Globus pallidus (tissue), 1 donor: ENCODE measurements at regions not wholly inside any gene's neighbourhood (a gene's known extent, or its start where the extent isn't known, plus 50 kb on each side); places are given as distances from the start of the nearest gene placed in this dataset.

ENCODE experiments used
- DNase-seq: peaks from one replicate; pipeline ENCODE4 v3.0.0-alpha.2; 2015; ENCODE audit warnings: low spot score

DNA sequence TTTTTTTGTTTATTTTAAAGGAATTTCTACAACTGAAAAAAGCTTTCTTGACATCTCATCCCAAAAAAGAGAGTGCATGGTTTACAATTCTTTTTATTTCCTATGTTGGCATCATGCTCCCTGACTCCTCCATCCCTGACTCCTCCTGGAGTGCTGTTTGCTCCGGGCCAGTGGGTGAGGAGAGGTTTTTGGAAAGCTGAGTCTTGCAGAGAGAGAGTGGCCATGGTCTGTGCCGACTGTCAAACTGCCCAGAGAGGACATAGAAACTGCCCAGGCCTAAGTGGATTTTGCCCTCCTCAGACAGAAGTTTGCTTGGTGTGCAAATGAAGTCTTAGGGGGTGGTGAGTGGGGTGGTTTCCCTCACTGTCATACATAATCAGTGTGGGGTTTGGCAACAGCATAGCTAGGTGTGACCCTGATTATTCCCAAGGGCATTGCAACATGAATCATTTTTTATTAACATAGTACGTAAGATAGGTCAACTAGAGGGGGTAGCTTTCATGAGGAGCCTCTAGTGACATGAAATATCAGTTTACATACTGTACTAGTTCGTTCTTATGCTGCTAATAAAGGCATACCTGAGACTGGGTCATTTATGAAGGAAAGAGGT lies 179.8 kb upstream of the UBL3 start:
- DNase-seq = no peak

DNA sequence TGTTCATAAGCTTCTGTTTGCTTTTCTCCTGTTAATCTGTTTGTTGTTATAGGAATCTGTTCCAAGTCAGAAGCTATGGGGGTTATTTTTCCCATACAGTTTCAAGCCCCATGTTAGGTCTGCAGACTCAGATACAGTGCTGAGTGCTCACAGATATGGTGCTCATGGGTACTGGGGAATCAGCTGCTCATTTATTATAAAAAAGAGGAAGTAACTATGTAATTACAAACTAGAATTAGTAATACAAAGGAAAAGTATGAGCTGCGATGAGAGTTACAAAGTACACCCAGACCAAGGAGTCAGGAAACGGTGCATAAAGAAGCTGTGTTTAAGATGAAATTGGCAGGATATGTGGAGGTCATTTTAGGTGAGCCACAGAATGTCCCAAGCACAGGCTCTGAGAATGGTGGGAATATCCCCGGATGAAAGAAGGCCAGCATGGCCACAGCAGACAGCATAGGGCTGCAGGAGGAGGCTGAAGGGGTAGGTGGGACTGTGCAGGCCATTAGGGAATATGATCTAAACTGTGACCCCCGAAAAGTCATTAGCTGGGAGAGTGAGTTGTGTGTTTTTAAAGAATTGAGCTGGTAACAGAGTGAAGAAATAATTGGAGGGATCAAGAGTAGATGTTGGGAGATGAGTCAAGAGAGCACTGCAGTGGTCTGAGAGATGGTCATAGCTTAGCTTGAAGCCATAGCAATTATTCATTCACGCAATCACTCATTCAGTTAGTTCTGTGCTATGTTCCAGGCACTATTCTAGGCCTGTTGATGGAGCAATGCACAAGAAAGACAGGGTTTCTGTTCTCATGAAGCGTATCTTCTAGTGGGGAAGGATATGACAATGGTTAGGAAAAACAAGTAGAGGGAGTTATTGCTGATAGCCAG lies 177.4 kb upstream of the UBL3 start:
- DNase-seq = no peak

DNA sequence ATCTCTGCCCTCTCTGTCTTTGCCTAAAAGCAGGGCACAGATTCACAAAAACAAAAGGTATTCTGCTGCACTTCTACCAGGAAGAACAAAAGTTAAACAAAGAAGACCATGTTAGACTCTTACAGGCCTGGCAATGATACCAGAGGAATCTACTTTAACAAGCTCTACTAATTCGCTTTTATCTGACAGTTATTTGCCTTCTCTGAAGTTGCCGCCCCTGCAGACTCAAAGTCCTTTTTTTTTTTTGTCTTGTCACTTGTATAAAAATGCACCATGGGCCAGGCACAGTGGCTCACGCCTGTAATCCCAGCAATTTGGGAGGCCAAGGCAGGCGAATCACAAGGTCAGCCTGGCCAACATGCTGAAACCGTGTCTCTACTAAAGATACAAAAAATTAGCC lies 176.5 kb upstream of the UBL3 start:
- DNase-seq = no peak

DNA sequence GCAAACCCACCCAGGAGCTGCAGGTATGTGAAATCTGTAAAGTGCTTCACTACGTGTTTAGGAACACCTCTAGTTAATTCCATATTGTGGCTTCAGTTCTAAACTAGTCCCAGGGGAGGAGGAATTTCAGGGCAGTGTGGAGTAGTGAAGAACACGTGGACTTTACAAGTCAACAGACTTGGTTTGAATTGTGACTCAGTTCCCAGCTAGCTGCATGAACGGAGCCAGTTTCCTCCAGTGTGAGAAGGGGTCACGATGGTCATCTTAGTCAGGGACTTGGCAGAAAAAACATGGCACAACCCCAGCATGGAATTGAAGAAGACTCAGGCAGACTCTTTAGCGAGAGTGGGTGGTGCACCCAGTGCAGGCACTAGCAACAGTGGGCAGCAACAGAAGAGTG lies 175.7 kb upstream of the UBL3 start:
- no peak for DNase-seq

- DNase-seq = no peak
Observed at GRCh38 chr13:30025351-30025750, 174.9 kb upstream of the UBL3 start.

DNA sequence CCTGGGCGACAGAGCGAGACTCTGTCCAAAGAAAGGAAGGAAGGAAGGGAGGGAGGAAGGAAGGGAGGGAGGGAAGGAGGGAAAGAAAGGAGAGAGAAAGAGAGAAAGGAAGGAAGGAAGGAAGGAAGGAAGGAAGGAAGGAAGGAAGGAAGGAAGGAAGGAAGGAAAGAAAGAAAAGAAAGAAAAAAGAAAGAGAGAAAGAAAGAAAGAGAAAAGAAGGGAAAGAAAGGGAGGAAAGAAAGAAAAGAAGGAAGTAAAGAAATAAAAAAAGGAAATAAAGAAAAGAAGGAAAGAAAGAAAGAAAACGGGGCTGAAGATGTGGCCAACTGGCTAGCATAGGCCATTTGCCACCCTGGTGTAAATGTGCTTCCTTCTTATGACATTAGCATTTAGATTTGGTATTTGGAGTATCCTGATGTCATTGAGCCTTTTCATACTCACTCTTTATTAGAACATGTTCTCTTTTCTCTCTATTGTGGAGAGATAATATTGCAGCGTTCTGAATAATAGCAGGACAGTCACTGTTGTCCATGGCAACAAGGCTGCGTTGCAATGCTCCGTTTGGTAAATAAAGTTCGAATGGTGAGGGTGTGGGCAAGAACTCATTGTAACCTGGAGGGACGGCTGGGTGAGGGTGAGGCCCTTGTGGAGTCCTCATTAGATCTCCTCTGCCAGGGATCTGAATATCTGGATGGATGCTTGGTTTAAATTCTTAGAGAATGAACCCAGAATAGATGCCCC lies 173.9 kb upstream of the UBL3 start:
- DNase-seq = no peak

DNA sequence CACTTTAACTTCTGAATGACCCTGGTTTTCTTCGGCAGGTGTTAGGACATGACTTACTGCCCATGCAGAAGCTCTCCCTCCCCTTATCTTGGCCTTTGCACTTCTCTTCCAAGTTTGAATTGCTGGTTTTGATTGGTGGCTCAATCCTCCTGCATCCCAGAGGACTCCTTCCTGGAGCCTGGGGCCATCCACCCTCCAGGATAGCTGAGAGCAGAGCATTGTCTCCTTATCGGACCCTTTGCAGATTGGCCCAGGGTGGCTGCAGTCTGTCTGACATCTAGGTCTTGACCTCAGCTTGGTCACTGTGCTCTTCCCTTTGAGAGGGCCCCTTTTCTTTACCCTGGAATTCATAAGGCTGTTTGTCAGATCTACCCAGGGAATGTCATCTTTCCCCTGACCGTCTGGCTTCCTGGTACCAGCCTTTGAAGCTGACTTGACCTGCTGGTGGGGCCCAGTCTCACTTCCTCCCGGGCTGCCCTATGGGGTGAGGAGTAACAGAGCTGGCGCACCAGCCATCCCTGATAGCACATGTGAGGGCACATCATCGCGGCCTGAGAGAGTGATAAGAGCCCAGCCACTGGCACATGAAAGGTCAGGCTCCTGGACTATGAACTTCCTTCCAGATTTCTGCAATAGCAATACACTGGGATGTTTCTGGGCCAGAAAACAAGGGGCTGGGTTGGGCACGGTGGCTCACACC lies 172.9 kb upstream of the UBL3 start:
- no peak for DNase-seq

GRCh38 chr13:30022796-30023195 lies 172.4 kb upstream of the UBL3 start:
- no peak for DNase-seq

- no peak for DNase-seq
Observed at GRCh38 chr13:30022256-30022655, 171.8 kb upstream of the UBL3 start.

DNA sequence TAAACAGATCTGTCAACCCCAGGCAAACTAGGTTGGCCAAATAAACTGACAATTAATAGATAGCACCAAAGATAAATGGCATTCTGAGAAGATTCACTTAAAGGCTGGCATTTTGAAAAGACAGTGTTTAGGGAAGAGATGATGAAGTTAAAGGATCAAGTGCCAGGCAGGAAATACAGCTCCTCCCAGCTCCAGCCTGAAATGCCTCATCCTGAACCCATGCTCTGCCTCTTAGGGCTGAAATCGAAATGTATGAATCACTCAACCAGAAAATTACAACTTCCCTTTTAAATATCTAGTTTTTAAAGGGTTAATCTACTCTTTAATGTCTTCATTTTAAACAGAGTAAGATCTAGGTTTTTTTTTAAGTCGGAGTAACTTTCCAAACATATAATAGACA lies 171.2 kb upstream of the UBL3 start:
- DNase-seq = no peak

- DNase-seq = no peak
Observed at GRCh38 chr13:30020726-30021312, 170.4 kb upstream of the UBL3 start.

DNA sequence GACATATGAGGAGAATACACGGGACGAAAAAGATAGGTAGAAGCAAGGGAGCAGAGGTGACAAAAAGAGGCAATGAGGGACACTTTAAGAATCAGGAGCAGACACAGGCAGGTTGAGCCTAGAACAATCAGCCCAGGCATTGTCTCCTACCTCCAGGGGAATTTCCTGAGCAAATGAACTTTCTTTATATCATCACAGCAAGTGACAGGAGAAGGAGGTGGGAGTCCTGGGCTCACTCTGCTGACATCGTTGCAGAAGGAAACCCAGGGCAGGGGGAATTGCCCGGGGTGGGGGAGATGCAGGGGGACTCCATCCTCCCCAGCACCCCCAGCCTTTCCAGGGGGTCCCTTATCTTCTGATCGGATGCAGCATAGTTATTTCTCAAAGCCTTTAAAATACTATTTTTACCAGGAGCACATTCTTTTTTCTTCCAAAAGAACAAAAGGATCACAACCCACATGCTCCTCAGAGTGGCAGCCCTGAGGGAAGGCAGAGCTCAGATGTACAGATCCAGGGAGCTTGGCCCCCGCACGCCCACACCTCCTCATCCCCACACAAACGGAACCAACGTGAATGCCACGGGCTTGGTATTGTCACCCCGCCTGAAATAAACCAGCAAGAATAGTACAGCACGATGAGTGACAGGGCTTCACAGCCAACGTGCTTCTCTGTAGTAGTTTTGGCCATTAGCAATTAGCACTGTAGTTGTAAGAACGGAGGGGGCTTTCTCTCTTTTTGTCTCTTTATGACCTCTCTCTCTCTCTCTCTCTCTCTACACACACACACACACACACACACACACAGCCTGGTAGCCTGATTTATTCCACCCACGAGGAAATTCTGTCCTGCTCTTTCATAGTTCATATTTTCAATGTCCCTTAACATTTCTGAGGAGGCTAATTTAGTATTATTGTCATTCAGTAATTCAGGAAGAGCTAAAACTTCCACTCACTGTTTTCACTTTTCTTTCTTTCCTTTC lies 169.5 kb upstream of the UBL3 start:
- DNase-seq = no peak

DNA sequence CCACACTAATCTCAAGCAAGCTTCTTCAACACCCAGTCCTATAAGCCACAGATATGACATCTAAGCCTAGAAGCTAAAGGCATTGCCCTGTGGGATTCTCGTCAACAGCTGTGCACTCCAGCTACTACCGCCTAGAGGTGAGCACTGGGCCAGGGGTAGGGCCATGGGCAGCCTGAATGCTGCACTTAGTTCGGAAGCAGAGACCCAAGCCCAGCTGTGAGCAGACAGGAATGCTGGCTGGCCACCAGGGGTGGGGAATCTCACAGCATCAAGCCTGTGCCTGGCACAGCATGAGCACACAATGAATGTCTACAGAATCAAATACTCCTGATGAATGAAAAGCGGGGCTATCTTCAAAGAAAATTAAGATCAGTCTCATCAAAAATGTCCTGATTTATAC lies 167.5 kb upstream of the UBL3 start:
- peak; percentile 41 for DNase-seq

- DNase-seq = no peak
Observed at GRCh38 chr13:30016398-30016797, 166.0 kb upstream of the UBL3 start.

DNA sequence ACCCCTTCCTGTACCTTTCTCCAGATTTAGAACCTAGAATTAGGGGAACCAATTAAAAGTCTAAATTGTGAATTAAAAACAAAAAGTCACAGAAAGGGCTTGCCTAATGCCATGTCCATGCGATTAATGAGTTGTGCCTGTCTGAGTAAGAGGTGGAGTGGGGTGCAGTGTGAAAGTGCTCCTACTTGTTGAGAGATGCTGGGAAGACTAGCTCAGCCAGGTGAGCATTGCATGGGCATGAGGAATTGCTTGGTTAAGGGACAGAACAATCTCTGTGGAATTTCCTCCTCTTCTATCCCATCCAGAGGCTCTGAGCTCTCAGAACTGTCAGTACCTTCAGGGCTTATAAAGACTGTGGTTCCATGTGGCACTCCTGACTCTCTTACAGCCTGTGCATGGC lies 159.0 kb upstream of the UBL3 start:
- no peak for DNase-seq

- no peak for DNase-seq
Observed at GRCh38 chr13:30006246-30006645, 155.8 kb upstream of the UBL3 start.

DNA sequence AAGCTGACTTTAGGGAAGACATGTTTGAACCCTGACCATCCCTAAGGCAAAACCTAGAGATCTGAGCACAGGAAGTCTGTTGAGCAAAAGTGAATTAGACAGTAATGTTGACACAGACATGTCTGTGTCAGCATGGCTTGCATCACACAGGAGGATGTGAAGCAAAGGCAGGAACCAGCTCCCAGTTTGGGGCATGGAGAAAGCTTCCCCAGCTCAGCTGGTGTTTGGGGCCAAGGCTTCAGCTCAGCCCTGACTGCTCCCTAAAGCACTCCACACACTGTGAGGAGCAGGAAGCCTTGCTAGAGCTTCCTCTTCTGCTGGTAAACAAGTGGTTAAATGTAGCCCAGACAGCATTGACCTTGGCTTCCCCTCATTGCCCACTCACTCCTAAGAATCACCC lies 153.8 kb upstream of the UBL3 start:
- DNase-seq = no peak

DNA sequence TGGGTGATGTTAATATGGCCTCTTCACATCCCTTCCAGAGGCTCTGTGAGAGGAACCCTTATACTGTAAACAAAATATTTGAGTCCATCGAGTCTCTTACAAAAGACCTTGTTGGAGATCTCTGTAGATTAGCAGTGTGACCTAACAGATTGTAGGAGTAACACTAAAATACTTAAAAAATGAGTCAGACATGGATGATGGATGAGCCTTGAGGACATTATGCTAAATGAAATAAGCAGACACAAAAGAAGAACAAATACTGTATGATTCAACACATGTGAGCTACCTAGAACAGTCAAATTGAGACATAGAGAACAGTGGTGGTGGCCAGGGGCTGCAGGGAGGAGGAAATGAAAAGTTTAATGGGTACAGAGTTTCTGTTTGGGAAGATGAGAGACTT lies 152.2 kb upstream of the UBL3 start:
- no peak for DNase-seq

DNA sequence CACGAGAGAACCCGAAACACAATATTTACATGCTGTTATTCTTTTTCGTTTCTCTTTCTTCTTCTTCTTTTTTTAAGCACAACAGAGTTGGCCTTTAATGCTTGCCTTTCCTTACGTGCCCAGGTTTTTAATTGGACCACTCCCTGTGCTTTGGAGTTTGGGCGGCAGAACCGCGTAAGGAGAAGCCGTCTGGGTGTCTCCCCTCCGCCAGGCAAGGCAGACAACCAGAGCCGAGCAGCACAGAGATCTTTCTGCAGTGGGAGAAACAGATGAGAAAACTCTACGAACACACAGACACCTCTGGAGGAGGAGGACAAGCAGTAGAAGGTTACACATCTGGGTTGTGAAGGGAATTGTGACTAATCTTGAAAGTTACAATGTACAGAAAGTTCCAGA lies 150.0 kb upstream of the UBL3 start:
- DNase-seq = no peak

GRCh38 chr13:29999492-30000369 lies 149.3 kb upstream of the UBL3 start:
- DNase-seq = no peak
